ENCODE measurements at regions not wholly inside any gene's neighbourhood (a gene's known extent, or its start where the extent isn't known, plus 50 kb on each side); places are given as distances from the start of the nearest gene placed in this dataset.

DNA sequence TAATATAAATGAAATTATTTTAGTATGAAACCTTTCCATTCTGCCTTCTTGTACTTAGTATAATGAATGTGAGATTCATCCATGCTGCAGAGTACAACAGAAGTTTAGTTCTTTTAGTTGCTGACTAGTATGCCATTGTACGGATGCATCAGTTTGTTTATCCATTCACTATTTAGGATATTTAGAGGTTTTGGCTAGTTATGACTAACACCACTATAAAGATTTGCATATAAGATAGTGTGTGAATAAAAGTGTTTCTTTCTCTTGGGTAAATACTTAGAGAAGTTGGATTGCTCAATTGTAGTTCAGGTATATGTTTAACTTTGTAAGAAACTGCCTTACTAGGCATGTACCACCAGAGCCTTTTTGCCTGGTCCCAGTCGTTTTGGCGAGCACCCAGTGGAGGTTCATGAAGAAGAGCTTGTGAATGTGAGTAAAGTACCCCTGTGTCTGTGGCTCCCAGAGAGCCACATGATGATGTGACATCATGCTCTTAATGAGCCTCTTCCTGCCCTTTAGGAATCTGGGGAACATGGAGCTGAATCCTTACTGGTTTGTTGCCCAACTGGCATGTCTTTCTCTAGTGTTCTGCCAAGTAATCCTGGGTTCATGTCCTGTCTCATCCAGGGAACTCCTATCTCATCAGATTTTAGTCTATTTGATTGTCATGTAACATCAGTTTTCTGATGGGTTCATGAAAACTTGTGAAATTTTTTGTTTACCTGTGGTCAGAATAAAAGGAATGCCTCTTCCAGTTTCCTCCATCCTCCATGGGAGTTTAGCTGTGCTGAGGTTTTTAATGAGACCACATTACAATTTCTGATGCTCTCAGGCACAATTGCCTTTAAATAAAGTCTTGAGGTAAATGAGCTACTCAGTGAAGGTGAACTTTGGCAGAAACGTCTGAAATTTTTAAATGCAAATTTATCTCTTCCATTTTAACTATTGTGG, 234.8 kb downstream of the CASP12 start:
- H3K9ac ChIP-seq (ENCODE audit: low read length): no peak overlapping the region
- H3K79me2 ChIP-seq (ENCODE audit: low read length): no peaks in the 10 kb centered on the region
- no peaks in the 10 kb centered on the region for H3K9me3 ChIP-seq (ENCODE audit: insufficient read depth, low read length)
- no peak overlapping the region for H3K27ac ChIP-seq (ENCODE audit: low read length)
- H3K4me3 ChIP-seq (ENCODE audit: low read length): no peak overlapping the region
- no peaks in the 10 kb centered on the region for H3K4me1 ChIP-seq (ENCODE audit: low read length)
- TF ChIP-seq CTCF (IDR thresholded peaks at IDR 0.05; ENCODE audit: low read depth, low read length) (no peak), EZH2phosphoT487 (IDR thresholded peaks at IDR 0.05; ENCODE audit: low read depth) (no peak)
- no peaks in the 10 kb centered on the region for H3K27me3 ChIP-seq (ENCODE audit: low read depth, low read length)
- no peaks in the 10 kb centered on the region for H3K36me3 ChIP-seq (replicated peaks; ENCODE audit: low read depth, low read length)
- no peak overlapping the region for H3K4me2 ChIP-seq (ENCODE audit: low read length)
- H4K20me1 ChIP-seq (ENCODE audit: insufficient read depth, low read length): no peaks in the 10 kb centered on the region
- H2AFZ ChIP-seq (ENCODE audit: low read depth, low read length): no peak overlapping the region

DNA sequence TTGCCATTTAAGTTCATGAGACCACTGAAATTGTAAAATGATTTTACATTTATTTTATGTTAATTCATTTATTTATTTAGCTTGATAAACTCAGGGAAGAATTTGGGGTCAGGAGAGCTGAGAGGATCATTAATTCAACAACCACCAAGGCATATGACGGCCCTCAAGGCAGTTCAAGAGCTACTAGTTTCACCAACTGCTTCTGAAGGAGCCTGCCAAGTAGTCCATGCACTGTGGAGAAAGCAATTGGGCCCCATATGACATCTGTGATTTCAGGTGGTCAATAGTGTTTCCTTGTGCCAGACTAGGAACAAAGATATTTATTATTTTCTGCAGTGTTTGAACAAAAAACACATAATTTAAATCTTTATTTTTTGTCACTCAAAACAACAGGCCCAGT, 236.4 kb downstream of the CASP12 start:
- no peaks in the 10 kb centered on the region for H3K27me3 ChIP-seq (ENCODE audit: low read depth, low read length)
- TF ChIP-seq CTCF (IDR thresholded peaks at IDR 0.05; ENCODE audit: low read depth, low read length): no peak
- no peak for TF ChIP-seq EZH2phosphoT487 (IDR thresholded peaks at IDR 0.05; ENCODE audit: low read depth)
- no peaks in the 10 kb centered on the region for H3K4me1 ChIP-seq (ENCODE audit: low read length)
- no peaks in the 10 kb centered on the region for H3K79me2 ChIP-seq (ENCODE audit: low read length)
- H4K20me1 ChIP-seq (ENCODE audit: insufficient read depth, low read length): no peaks in the 10 kb centered on the region
- no peaks in the 10 kb centered on the region for H3K9me3 ChIP-seq (ENCODE audit: insufficient read depth, low read length)
- H3K27ac ChIP-seq (ENCODE audit: low read length): no peak overlapping the region
- H2AFZ ChIP-seq (ENCODE audit: low read depth, low read length): no peak overlapping the region
- no peak overlapping the region for H3K4me3 ChIP-seq (ENCODE audit: low read length)
- no peak overlapping the region for H3K4me2 ChIP-seq (ENCODE audit: low read length)
- no peaks in the 10 kb centered on the region for H3K36me3 ChIP-seq (replicated peaks; ENCODE audit: low read depth, low read length)
- no peak overlapping the region for H3K9ac ChIP-seq (ENCODE audit: low read length)

DNA sequence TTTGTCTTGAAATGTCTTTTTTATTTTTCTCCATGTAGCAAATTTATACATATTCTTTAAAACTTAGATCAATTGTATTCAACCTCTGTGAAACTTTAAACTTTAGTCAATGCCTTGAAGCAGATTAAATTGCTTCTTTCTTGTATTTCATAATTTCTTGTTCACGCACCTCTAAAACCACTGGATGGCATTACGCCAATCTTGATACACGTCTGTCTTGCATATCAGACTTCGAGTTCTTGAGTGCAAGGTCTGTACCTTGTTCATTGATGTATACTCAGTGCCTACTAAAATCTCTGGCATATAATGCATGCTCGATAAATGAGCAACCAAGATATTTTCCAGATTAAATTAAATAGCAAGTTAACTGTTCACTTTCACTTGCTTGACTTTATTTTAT, 236.8 kb downstream of the CASP12 start:
- Histone ChIP-seq H4K20me1 (ENCODE audit: insufficient read depth, low read length) (no peaks in the 10 kb centered on the region), H2AFZ (ENCODE audit: low read depth, low read length) (no peak overlapping the region), H3K4me2 (ENCODE audit: low read length) (no peak overlapping the region), H3K9me3 (ENCODE audit: insufficient read depth, low read length) (no peaks in the 10 kb centered on the region), H3K9ac (ENCODE audit: low read length) (no peak overlapping the region), H3K36me3 (replicated peaks; ENCODE audit: low read depth, low read length) (no peaks in the 10 kb centered on the region), H3K27ac (ENCODE audit: low read length) (no peak overlapping the region), H3K4me3 (ENCODE audit: low read length) (no peak overlapping the region), H3K27me3 (ENCODE audit: low read depth, low read length) (no peaks in the 10 kb centered on the region), H3K79me2 (ENCODE audit: low read length) (no peaks in the 10 kb centered on the region), H3K4me1 (ENCODE audit: low read length) (no peaks in the 10 kb centered on the region)
- TF ChIP-seq EZH2phosphoT487 (IDR thresholded peaks at IDR 0.05; ENCODE audit: low read depth) (no peak), CTCF (IDR thresholded peaks at IDR 0.05; ENCODE audit: low read depth, low read length) (no peak)

GRCh38 chr11:104658177-104658576, 240.1 kb downstream of the CASP12 start:
- Histone ChIP-seq H3K27me3 (ENCODE audit: low read depth, low read length) (no peaks in the 10 kb centered on the region), H3K79me2 (ENCODE audit: low read length) (no peaks in the 10 kb centered on the region), H4K20me1 (ENCODE audit: insufficient read depth, low read length) (no peaks in the 10 kb centered on the region), H2AFZ (ENCODE audit: low read depth, low read length) (no peak overlapping the region), H3K4me1 (ENCODE audit: low read length) (no peaks in the 10 kb centered on the region), H3K9me3 (ENCODE audit: insufficient read depth, low read length) (no peaks in the 10 kb centered on the region), H3K36me3 (replicated peaks; ENCODE audit: low read depth, low read length) (no peaks in the 10 kb centered on the region), H3K9ac (ENCODE audit: low read length) (no peak overlapping the region), H3K4me2 (ENCODE audit: low read length) (no peak overlapping the region), H3K27ac (ENCODE audit: low read length) (no peak overlapping the region), H3K4me3 (ENCODE audit: low read length) (no peak overlapping the region)
- TF ChIP-seq CTCF (IDR thresholded peaks at IDR 0.05; ENCODE audit: low read depth, low read length) (no peak), EZH2phosphoT487 (IDR thresholded peaks at IDR 0.05; ENCODE audit: low read depth) (no peak)

Measured in OCI-LY3 (cell line).